Large intestine (tissue), 3 donors: ENCODE measurements at regions not wholly inside any gene's neighbourhood (a gene's known extent, or its start where the extent isn't known, plus 50 kb on each side); places are given as distances from the start of the nearest gene placed in this dataset.
"Not testable (repeated sequence)": the region's sequence is repeated elsewhere in the genome, so short reads cannot be mapped to it uniquely, and the experiment has no call there.

Source experiments
- DNase-seq, 2 donors: peaks; one replicate each; pipeline versions ENCODE4 v3.0.0 to v3.0.0-alpha.2; 2013
- H3K27ac ChIP-seq: one replicate; pipeline ENCODE4 v1.5.1; 2013; ENCODE audit warnings: low read length
- H3K27me3 ChIP-seq: 2 replicates; pipeline ENCODE4 v1.6.1; 2013; ENCODE audit warnings: low read length; ENCODE audit not compliant: control insufficient read depth, insufficient read depth
- H3K36me3 ChIP-seq: 2 replicates; pipeline ENCODE4 v1.6.1; 2013; ENCODE audit warnings: low read length; ENCODE audit not compliant: control insufficient read depth, insufficient read depth
- H3K4me1 ChIP-seq: one replicate; pipeline ENCODE4 v1.6.1; 2013; ENCODE audit warnings: low read length; ENCODE audit not compliant: control insufficient read depth, insufficient read depth
- H3K4me3 ChIP-seq: one replicate; pipeline ENCODE4 v1.5.1; 2013; ENCODE audit warnings: low read length
- H3K9me3 ChIP-seq: one replicate; pipeline ENCODE4 v1.6.1; 2013; ENCODE audit warnings: mild to moderate bottlenecking, low read depth, low read length, moderate library complexity; ENCODE audit not compliant: control insufficient read depth
- WGBS: methylation state at CpG from one replicate; pipeline ENCODE4 v1.1.5; 2013; ENCODE audit warnings: low lambda C conversion rate; ENCODE audit not compliant: insufficient coverage; 5-methylcytosine and 5-hydroxymethylcytosine counted together

DNA sequence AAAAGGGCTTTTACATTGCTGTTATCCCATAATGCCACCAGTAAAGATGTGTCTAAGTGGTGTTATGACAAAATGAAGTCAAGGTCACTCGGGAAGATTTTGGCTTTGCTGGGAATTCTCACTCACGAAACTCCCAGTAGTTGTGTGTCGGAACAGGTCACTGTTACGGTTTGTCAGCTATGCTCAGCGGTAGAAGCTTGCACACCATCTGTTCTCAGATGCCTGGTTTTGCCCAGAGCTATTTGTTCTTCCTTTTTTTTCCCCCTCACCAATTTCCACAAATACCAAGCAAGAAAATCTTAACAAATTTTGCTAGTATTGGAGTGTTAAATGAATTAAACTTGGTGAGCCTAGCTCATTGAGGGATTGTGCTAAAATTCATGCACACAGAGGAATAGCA is 915.1 kb downstream of the MCTP2 start:
- no peak for DNase-seq
- Histone ChIP-seq H3K27me3 (no peaks in the 10 kb centered on the region), H3K4me3 (no peak overlapping the region), H3K36me3 (no peaks in the 10 kb centered on the region), H3K4me1 (no peaks in the 10 kb centered on the region), H3K9me3 (no peaks in the 10 kb centered on the region), H3K27ac (no peak overlapping the region)
- WGBS = no CpG with 5 or more reads among the region's 5 CpGs

GRCh38 chr15:95148183-95148582 is 916.8 kb downstream of the MCTP2 start:
- Histone ChIP-seq H3K36me3 (no peaks in the 10 kb centered on the region), H3K27me3 (no peaks in the 10 kb centered on the region), H3K27ac (no peak overlapping the region), H3K4me1 (no peaks in the 10 kb centered on the region), H3K4me3 (no peak overlapping the region), H3K9me3 (no peaks in the 10 kb centered on the region)
- no CpG with 5 or more reads among the region's 2 CpGs for WGBS
- no peak for DNase-seq

DNA sequence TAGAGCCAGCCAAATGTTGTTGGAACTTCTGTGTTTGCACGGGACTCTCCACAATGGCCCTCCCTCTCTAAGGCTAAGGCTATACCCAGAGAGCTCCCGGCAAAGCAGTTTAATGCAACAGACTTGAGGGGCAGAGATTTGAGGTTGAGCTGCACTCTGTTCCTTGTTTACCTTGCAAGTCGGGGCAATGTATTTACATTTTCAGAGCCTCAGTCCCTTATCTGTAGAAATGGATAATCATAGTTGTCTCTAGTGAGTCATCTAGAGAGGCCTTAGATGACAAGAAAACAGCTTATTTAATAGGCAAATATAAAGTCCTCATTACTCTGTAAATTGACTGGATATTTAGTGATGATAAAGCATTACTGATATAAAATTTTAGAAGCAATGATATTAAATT is 917.7 kb downstream of the MCTP2 start:
- no CpG with 5 or more reads among the region's 3 CpGs for WGBS
- Histone ChIP-seq H3K9me3 (no peaks in the 10 kb centered on the region), H3K27me3 (no peaks in the 10 kb centered on the region), H3K4me3 (no peak overlapping the region), H3K36me3 (no peaks in the 10 kb centered on the region), H3K27ac (no peak overlapping the region), H3K4me1 (no peaks in the 10 kb centered on the region)
- no peak for DNase-seq

DNA sequence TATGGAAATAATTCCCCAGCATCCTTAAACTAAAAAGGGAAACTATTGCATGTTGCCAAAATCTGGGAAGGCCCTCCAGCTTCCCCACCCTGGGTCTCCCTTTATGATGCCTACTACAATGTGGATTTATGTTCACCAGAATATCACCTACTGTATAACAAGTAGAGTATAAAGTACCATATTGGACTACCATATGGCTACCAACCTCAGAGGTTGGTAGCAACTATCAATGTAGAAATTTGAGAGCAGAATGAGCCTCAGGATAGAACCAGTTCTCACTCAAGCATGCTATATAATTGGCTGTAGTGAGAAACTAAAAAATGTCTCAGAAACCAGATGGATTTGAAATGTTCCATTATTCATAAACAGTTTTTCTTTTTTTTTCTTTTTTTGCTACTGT is 918.4 kb downstream of the MCTP2 start:
- Histone ChIP-seq H3K9me3 (no peaks in the 10 kb centered on the region), H3K27me3 (no peaks in the 10 kb centered on the region), H3K4me1 (no peaks in the 10 kb centered on the region), H3K36me3 (no peaks in the 10 kb centered on the region), H3K4me3 (no peak overlapping the region), H3K27ac (no peak overlapping the region)
- no peak for DNase-seq

DNA sequence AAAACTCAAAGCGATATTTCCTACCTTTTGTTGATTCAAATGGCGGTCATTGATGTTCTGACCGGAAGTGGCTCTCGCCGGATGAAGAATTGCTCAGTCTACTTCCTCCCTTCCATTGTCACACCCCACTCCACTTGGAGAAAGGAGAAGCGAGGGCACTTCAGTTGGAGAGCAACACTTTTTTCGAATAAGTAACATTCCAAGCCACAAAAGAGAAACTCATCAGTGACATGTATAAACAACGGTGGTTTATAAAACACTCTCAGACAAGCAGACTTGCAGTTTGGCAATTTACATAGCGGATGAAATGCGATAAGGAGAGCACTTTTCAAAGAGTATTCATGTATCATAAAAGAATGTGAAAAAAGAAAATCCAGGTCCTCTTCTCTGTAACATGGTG is 919.1 kb downstream of the MCTP2 start:
- no peak overlapping the region for H3K27ac ChIP-seq
- no peaks in the 10 kb centered on the region for H3K4me1 ChIP-seq
- H3K4me3 ChIP-seq = no peak overlapping the region
- H3K36me3 ChIP-seq = no peaks in the 10 kb centered on the region
- H3K27me3 ChIP-seq = no peaks in the 10 kb centered on the region
- H3K9me3 ChIP-seq = no peaks in the 10 kb centered on the region
- 71% methylated on average over 6 of the region's 10 CpGs for WGBS
- no peak for DNase-seq

GRCh38 chr15:95152741-95153140 is 921.4 kb downstream of the MCTP2 start:
- Histone ChIP-seq H3K4me1 (no peaks in the 10 kb centered on the region), H3K4me3 (no peak overlapping the region), H3K27ac (no peak overlapping the region), H3K9me3 (no peaks in the 10 kb centered on the region), H3K27me3 (no peaks in the 10 kb centered on the region), H3K36me3 (no peaks in the 10 kb centered on the region)
- DNase-seq = no peak
- WGBS = no CpG with 5 or more reads among the region's 1 CpG

DNA sequence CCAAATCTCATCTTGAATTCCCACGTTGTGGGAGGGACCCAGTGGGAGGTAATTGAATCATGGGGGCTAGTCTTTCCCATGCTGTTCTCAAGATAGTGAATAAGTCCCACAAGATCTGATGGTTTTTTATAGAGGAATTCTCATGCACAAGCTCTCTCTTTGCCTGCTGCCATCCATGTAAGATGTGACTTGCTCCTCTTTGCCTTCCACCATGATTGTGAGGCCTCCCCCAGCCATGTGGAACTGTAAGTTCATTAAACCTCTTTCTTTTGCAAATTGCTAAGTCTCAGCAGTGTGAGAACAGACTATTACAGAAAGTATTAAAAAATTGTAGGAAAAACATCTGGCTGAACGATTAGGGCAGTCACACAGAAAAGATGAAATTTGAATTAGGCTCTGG is 921.8 kb downstream of the MCTP2 start:
- 100% methylated on average over 1 of the region's 2 CpGs for WGBS
- DNase-seq, H3K4me1 ChIP-seq, H3K27me3 ChIP-seq, H3K4me3 ChIP-seq, H3K27ac ChIP-seq, H3K36me3 ChIP-seq, H3K9me3 ChIP-seq: not testable (repeated sequence)

DNA sequence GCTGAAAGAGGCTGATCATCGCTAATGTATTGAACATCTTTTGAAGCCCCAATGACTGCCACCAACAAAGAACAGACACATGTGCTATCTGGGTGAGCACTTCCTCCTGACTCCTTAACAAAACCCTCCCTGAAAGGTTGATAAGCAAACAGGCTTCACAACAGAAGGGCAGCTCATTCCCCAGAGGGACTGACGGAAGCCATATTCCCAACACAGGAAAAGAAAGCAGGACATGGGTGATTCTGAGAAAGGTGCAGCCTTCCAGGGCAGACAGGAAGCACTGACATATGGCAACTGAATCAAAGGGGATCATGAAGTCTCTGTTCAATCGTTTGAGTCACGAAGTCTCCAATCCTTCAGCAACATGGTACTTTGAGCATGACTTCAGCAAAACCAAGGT is 929.0 kb downstream of the MCTP2 start:
- Histone ChIP-seq H3K27ac (no peak overlapping the region), H3K4me1 (no peaks in the 10 kb centered on the region), H3K27me3 (no peaks in the 10 kb centered on the region), H3K4me3 (no peak overlapping the region), H3K9me3 (no peaks in the 10 kb centered on the region), H3K36me3 (no peaks in the 10 kb centered on the region)
- 40% methylated on average over 2 of the region's 4 CpGs for WGBS
- DNase-seq = no peak

DNA sequence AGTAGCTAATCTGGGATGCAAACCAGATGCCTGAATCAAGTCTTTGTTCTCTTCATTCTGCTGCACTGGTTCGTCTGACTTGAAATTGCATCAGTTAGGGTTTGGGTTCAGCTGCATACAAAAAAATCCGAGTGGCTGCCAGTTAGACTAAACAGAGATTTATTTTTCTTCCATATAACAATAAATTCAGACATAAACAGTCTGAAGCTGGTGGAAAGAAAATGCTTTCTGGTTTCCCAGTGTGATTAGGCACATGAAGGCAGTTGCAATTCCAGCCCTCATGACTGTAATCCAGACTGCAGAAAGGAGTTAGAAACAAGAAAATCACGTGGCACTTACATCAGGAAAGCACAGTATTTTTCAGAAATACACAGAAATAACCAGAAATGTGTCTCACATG is 930.7 kb downstream of the MCTP2 start:
- Histone ChIP-seq H3K9me3 (no peaks in the 10 kb centered on the region), H3K36me3 (no peaks in the 10 kb centered on the region), H3K4me3 (no peak overlapping the region), H3K27me3 (no peaks in the 10 kb centered on the region), H3K4me1 (no peaks in the 10 kb centered on the region), H3K27ac (no peak overlapping the region)
- DNase-seq = no peak
- WGBS = 71% methylated on average over 1 of the region's 3 CpGs

GRCh38 chr15:95162531-95162930 is 931.2 kb downstream of the MCTP2 start:
- no peak overlapping the region for H3K4me3 ChIP-seq
- H3K27ac ChIP-seq = no peak overlapping the region

GRCh38 chr15:95162967-95163531 is 931.7 kb downstream of the MCTP2 start:
- no peak for DNase-seq
- WGBS = 62% methylated on average over 2 of the region's 7 CpGs
- H3K27ac ChIP-seq = no peak overlapping the region

More at GRCh38 chr15:95162531-95162930, 931.2 kb downstream of the MCTP2 start:
- Histone ChIP-seq H3K27me3 (no peaks in the 10 kb centered on the region), H3K4me1 (no peaks in the 10 kb centered on the region), H3K36me3 (no peaks in the 10 kb centered on the region), H3K9me3 (no peaks in the 10 kb centered on the region)
- no peak for DNase-seq

More at GRCh38 chr15:95162967-95163531, 931.7 kb downstream of the MCTP2 start:
- H3K4me3 ChIP-seq = no peak overlapping the region
- H3K36me3 ChIP-seq = no peaks in the 10 kb centered on the region
- no peaks in the 10 kb centered on the region for H3K4me1 ChIP-seq
- H3K9me3 ChIP-seq = no peaks in the 10 kb centered on the region
- no peaks in the 10 kb centered on the region for H3K27me3 ChIP-seq
